Tibial artery (tissue), 4 donors: ENCODE measurements at regions not wholly inside any gene's neighbourhood (a gene's known extent, or its start where the extent isn't known, plus 50 kb on each side); places are given as distances from the start of the nearest gene placed in this dataset.

Source experiments
- DNase-seq, 2 donors: peaks; one replicate each; pipeline ENCODE4 v3.0.0-alpha.2; 2019
- H3K27ac ChIP-seq, 2 donors: fragments of 200-600 bp; sonication (generic) in 1 of 2; 1 replicate in 1 of 2; 2 replicates in 1 of 2; pipeline ENCODE4 v1.5.1; 2018 to 2019; ENCODE audit warnings: mild to moderate bottlenecking in 1 of 2
- H3K27me3 ChIP-seq, 2 donors: fragments of 200-600 bp; sonication (generic) in 1 of 2; one replicate each; pipeline versions ENCODE4 v1.5.1 to v1.6.0; 2016 to 2019
- H3K36me3 ChIP-seq, 3 donors: fragments of 200-600 bp; sonication (generic) in 2 of 3; one replicate each; pipeline ENCODE4 v1.5.1; 2016 to 2019; ENCODE audit warnings: mild to moderate bottlenecking in 2 of 3
- H3K4me1 ChIP-seq, 4 donors: fragments of 200-600 bp; sonication (generic) in 2 of 4; 1 replicate in 3 of 4; 2 replicates in 1 of 4; pipeline ENCODE4 v1.5.1; 2016 to 2019
- H3K4me3 ChIP-seq, 2 donors: fragments of 200-600 bp; sonication (generic) in 1 of 2; 1 replicate in 1 of 2; 2 replicates in 1 of 2; pipeline ENCODE4 v1.5.1; 2018 to 2019; ENCODE audit warnings: mild to moderate bottlenecking in 2 of 2
- H3K9me3 ChIP-seq, 3 donors: fragments of 200-600 bp; sonication (generic) in 1 of 3; one replicate each; pipeline ENCODE4 v1.5.1; 2016 to 2019
- CTCF ChIP-seq, 2 experiments: fragments of 200-600 bp in 1 of 2; fragments of 450-650 bp in 1 of 2; IDR thresholded peaks; one replicate each; pipeline ENCODE4 v1.5.1; 2017 to 2019; ENCODE audit warnings: antibody characterized with exemption in 2 of 2, mild to moderate bottlenecking in 1 of 2, moderate library complexity in 1 of 2
- intact Hi-C: fragments of 100-400 bp; cut with DNase I; formaldehyde crosslinking; loops from one replicate; pipeline ENCODE4 v1.15.0; 2023; ENCODE audit warnings: low total_unique reads

- H3K4me1 ChIP-seq = no peaks in the 10 kb centered on the region
- no peak overlapping the region for H3K27ac ChIP-seq
- H3K9me3 ChIP-seq = no peaks in the 10 kb centered on the region
- no peak for TF ChIP-seq CTCF (IDR thresholded peaks at IDR 0.05)
- no peak overlapping the region for H3K4me3 ChIP-seq
- H3K36me3 ChIP-seq = no peaks in the 10 kb centered on the region
- intact Hi-C loops = no loop called here
- H3K27me3 ChIP-seq = no peaks in the 10 kb centered on the region
- no peak for DNase-seq
These were observed 389.6 kb upstream of the MON1B start for GRCh38 chr16:76801357-76801756.

DNA sequence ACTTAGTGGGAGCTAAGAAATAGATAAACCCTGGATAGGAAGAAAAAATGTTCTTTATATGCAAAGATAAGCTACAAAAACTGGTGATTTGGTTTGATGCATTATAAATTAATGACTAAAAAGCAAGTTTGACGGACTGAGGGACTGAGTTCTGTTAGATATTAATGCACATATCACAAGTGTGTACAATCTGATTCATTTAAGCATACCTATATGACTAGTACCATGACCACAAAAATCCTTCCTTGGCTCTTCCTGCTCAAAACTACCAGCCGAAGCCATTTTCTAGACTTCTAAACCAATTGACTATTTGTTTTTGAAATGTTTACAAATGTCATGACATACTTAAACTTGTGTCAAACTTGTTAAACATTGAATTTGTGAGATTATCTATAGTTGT lies 374.5 kb upstream of the MON1B start:
- no peaks in the 10 kb centered on the region for H3K27me3 ChIP-seq
- H3K9me3 ChIP-seq = no peaks in the 10 kb centered on the region
- H3K27ac ChIP-seq = no peak overlapping the region
- no peaks in the 10 kb centered on the region for H3K4me1 ChIP-seq
- no peak for DNase-seq
- no peak overlapping the region for H3K4me3 ChIP-seq
- TF ChIP-seq CTCF (IDR thresholded peaks at IDR 0.05) = no peak
- H3K36me3 ChIP-seq = no peaks in the 10 kb centered on the region
- intact Hi-C loops = no loop called here

DNA sequence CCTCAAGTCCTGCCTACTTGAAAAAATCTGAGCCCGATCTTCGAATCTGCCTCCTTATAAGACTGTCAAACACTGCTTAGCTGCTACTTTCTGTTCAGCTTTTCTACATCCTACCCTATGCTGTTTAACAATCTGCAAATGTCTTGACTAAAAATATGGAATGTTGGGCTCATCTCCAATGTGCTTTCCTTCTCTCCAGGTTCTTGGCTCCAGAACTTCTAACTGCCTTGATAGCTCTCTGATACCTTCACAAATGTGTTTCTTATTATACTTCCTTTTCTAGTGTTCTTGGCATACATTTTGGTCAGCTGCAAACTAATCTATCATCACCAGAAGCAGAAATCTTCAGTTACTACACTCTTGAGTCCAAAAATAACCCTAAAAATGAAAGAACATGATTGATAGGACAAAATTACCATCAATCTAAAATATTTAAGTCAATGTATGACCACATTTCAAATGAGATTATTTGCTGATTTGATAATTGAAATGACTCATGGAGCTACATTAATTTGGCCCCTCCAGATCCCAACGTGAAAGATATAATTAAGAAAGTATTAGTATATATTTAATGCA lies 372.3 kb upstream of the MON1B start:
- H3K36me3 ChIP-seq = no peaks in the 10 kb centered on the region
- TF ChIP-seq CTCF (IDR thresholded peaks at IDR 0.05) = no peak
- no peak overlapping the region for H3K27ac ChIP-seq
- intact Hi-C loops = no loop called here
- no peak overlapping the region for H3K4me3 ChIP-seq
- no peak for DNase-seq
- H3K27me3 ChIP-seq = no peaks in the 10 kb centered on the region
- H3K4me1 ChIP-seq = no peaks in the 10 kb centered on the region
- H3K9me3 ChIP-seq = no peaks in the 10 kb centered on the region

DNA sequence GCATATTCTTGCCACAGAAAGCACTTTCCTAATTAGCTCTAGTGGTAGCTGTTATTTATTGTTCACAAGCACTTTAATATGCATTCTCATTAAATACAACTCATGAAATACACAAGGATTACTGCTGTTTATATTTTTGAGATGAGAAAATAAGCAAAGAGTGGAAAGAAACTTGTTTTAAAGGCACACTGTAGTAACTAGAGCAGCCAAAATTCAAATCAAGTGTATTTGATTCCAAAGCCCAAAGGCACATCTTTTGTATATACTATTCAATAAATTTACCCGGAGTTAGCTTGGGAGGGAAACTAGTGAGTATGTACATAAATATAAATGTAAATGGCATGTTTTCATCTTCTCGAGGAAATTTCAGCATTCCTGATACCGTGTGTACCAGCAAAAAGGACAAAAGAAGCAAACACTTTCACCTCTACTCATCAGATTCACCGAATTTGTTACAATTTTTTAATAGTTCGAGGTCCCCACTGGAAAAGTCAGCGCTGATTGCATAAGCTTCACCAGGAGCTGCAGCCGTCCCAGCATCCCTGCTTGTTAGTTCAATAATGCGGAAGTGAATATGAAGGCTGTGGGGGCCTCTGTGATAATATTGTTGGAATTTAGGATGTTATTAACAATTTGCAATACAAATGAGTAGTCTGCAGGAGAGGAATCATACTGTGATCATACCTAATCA lies 371.6 kb upstream of the MON1B start:
- H3K9me3 ChIP-seq = no peaks in the 10 kb centered on the region
- no peaks in the 10 kb centered on the region for H3K27me3 ChIP-seq
- no peak for TF ChIP-seq CTCF (IDR thresholded peaks at IDR 0.05)
- no peak overlapping the region for H3K4me3 ChIP-seq
- H3K4me1 ChIP-seq = no peaks in the 10 kb centered on the region
- H3K36me3 ChIP-seq = no peaks in the 10 kb centered on the region
- DNase-seq = no peak
- no peak overlapping the region for H3K27ac ChIP-seq
- intact Hi-C loops = no loop called here

DNA sequence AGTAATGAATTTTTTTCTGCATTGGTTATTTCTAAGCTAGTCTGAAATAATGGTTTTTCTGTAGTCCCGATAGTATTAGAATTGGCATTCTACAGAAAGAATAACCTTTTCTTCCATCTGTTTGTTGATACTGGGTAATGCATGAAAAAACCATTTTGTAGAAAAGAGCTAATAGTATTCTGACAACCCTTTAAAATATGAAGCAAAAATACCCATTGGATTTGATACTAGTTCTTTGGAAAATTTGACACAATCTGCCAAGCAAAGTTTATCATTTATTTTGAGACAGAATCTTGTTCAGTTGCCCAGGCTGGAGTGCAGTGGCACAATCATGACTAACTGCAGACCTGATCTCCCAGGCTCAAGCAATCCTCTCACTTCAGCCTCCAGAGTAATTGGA lies 366.8 kb upstream of the MON1B start:
- no peaks in the 10 kb centered on the region for H3K27me3 ChIP-seq
- H3K4me1 ChIP-seq = no peaks in the 10 kb centered on the region
- TF ChIP-seq CTCF (IDR thresholded peaks at IDR 0.05) = no peak
- intact Hi-C loops = no loop called here
- no peak overlapping the region for H3K4me3 ChIP-seq
- no peak for DNase-seq
- H3K27ac ChIP-seq = no peak overlapping the region
- H3K36me3 ChIP-seq = no peaks in the 10 kb centered on the region
- no peaks in the 10 kb centered on the region for H3K9me3 ChIP-seq
